Lower leg skin (tissue), 3 donors: ENCODE measurements at regions not wholly inside any gene's neighbourhood (a gene's known extent, or its start where the extent isn't known, plus 50 kb on each side); places are given as distances from the start of the nearest gene placed in this dataset.

ENCODE experiments used
- CTCF ChIP-seq, 3 donors: fragments of 450-650 bp; IDR thresholded peaks; one replicate each; pipeline ENCODE4 v1.5.1; 2016; ENCODE audit warnings: antibody characterized with exemption in 3 of 3, mild to moderate bottlenecking in 3 of 3, moderate library complexity in 2 of 3
- POLR2A ChIP-seq, 2 donors: fragments of 450-650 bp; IDR thresholded peaks; one replicate each; pipeline ENCODE4 v1.6.1; 2016 to 2017; ENCODE audit warnings: antibody characterized with exemption in 2 of 2, mild to moderate bottlenecking in 1 of 2, moderate library complexity in 1 of 2

DNA sequence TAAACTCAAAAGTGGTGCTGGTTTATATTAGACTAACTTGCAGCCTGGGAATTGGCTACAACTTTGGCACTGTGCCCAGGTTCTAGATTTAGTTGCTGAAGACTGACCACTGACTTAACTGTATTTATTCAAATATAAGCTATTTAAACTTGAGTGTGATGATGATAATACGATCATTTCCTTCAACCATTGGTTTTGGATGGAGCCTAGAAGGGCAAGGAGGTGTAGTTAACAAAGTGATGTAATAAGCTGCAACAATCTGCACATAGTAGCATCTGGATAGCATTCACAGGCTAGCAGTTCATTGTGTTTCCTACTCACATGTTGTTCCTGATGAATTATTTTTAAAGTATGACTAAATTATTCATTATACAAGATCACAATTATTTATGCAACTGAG lies 55.2 kb upstream of the DACH1 start:
- TF ChIP-seq CTCF (IDR thresholded peaks at IDR 0.05) (no peak), POLR2A (IDR thresholded peaks at IDR 0.05) (no peak)
